GM23338 (cell line): ENCODE measurements at regions not wholly inside any gene's neighbourhood (a gene's known extent, or its start where the extent isn't known, plus 50 kb on each side); places are given as distances from the start of the nearest gene placed in this dataset.

Experiments
- CREB1 ChIP-seq: fragments of 250-450 bp; sonication (Bioruptor Pico); IDR thresholded peaks from 2 replicates; pipeline ENCODE4 v1.5.0; 2020; ENCODE audit warnings: low read depth, mild to moderate bottlenecking, moderate library complexity
- CTCF ChIP-seq, 2 experiments: fragments of 200-600 bp in 1 of 2; sonication (generic) in 1 of 2; conservative IDR thresholded peaks; 2 replicates each; pipeline versions ENCODE4 v1.5.1 to v1.6.1; 2016 to 2017; ENCODE audit warnings: antibody characterized with exemption in 2 of 2, low read depth in 2 of 2, mild to moderate bottlenecking in 2 of 2, moderate library complexity in 1 of 2
- EZH2 ChIP-seq: fragments of 200-600 bp; sonication (generic); IDR thresholded peaks from one replicate; pipeline ENCODE4 v1.8.0; 2017; ENCODE audit warnings: antibody characterized with exemption, mild to moderate bottlenecking, low read depth; ENCODE audit not compliant: unreplicated experiment
- EZH2phosphoT487 ChIP-seq: fragments of 200-600 bp; sonication (generic); IDR thresholded peaks from one replicate; pipeline ENCODE4 v1.8.1; 2018; ENCODE audit warnings: antibody characterized with exemption; ENCODE audit not compliant: unreplicated experiment
- JUNB ChIP-seq: IDR thresholded peaks from one replicate; pipeline ENCODE4 v1.6.1; 2016; ENCODE audit warnings: antibody characterized with exemption; ENCODE audit not compliant: unreplicated experiment
- NANOG ChIP-seq: IDR thresholded peaks from 2 replicates; pipeline ENCODE4 v1.6.1; 2016; ENCODE audit warnings: antibody characterized with exemption, borderline replicate concordance
- POLR2AphosphoS5 ChIP-seq: IDR thresholded peaks from 2 replicates; pipeline ENCODE4 v1.6.1; 2016; ENCODE audit warnings: antibody characterized with exemption, low read depth
- REST ChIP-seq: IDR thresholded peaks from one replicate; pipeline ENCODE4 v1.6.1; 2018; ENCODE audit warnings: antibody characterized with exemption; ENCODE audit not compliant: unreplicated experiment
- ZNF114 ChIP-seq: fragments of 250-450 bp; sonication (Bioruptor Pico); IDR thresholded peaks from 2 replicates; pipeline ENCODE4 v1.5.0; 2020; ENCODE audit warnings: mild to moderate bottlenecking, moderate library complexity
- ZNF331 ChIP-seq: fragments of 250-450 bp; sonication (Bioruptor Pico); IDR thresholded peaks from 2 replicates; pipeline ENCODE4 v1.5.0; 2020; ENCODE audit warnings: low read depth, mild to moderate bottlenecking, moderate library complexity

GRCh38 chr5:71841107-71841506 is 122.0 kb downstream of the CARTPT start:
- TF ChIP-seq CTCF (conservative IDR thresholded peaks at IDR 0.05; ENCODE audit: low read depth in 2 of 2) (no peak), EZH2 (no peak), REST (no peak), EZH2phosphoT487 (no peak), POLR2AphosphoS5 (no peak), ZNF114 (CRISPR knock-in tag) (no peak), CREB1 (no peak), NANOG (no peak), JUNB (no peak), ZNF331 (CRISPR knock-in tag) (no peak)
